WTC11 (cell line): ENCODE measurements at regions not wholly inside any gene's neighbourhood (a gene's known extent, or its start where the extent isn't known, plus 50 kb on each side); places are given as distances from the start of the nearest gene placed in this dataset.

Experiments used
- CBFB ChIP-seq: sonication (generic); formaldehyde crosslinking; IDR thresholded peaks from 2 replicates; pipeline ENCODE4 v1.8.1; 2022; ENCODE audit warnings: mild to moderate bottlenecking, low read depth, missing genetic modification reagents
- E2F4 ChIP-seq: sonication (generic); formaldehyde crosslinking; IDR thresholded peaks from 2 replicates; pipeline ENCODE4 v1.8.1; 2022; ENCODE audit warnings: low read depth, mild to moderate bottlenecking, moderate library complexity, missing genetic modification reagents, borderline replicate concordance
- NR2C2 ChIP-seq: sonication (generic); formaldehyde crosslinking; IDR thresholded peaks from 2 replicates; pipeline ENCODE4 v1.8.0; 2022; ENCODE audit warnings: mild to moderate bottlenecking, missing genetic modification reagents
- NR3C1 ChIP-seq: sonication (generic); formaldehyde crosslinking; conservative IDR thresholded peaks from 2 replicates; pipeline ENCODE4 v1.8.1; 2023; ENCODE audit warnings: low read depth, mild to moderate bottlenecking, missing genetic modification reagents
- SMAD3 ChIP-seq: sonication (generic); formaldehyde crosslinking; IDR thresholded peaks from 2 replicates; pipeline ENCODE4 v1.8.0; 2022; ENCODE audit warnings: missing genetic modification reagents, mild to moderate bottlenecking, borderline replicate concordance
- ZNF416 ChIP-seq: fragments of 250-450 bp; sonication (Bioruptor Pico); IDR thresholded peaks from 2 replicates; pipeline ENCODE4 v1.9.0; 2021; ENCODE audit warnings: mild to moderate bottlenecking, inconsistent platforms
- TF ChIP-seq, protein P1 (sequence below): fragments of 200-600 bp; IDR thresholded peaks from 2 replicates; pipeline ENCODE4 v1.8.0; 2022; ENCODE audit warnings: antibody characterized with exemption

GRCh38 chr2:11043245-11043644, 112.0 kb upstream of the SLC66A3 start:
- TF ChIP-seq NR3C1 (CRISPR knock-in tag) (no peak), NR2C2 (CRISPR knock-in tag) (no peak), E2F4 (no peak), CBFB (CRISPR knock-in tag) (no peak), SMAD3 (no peak), ZNF416 (CRISPR knock-in tag) (no peak)
- TF ChIP-seq, protein P1, sequence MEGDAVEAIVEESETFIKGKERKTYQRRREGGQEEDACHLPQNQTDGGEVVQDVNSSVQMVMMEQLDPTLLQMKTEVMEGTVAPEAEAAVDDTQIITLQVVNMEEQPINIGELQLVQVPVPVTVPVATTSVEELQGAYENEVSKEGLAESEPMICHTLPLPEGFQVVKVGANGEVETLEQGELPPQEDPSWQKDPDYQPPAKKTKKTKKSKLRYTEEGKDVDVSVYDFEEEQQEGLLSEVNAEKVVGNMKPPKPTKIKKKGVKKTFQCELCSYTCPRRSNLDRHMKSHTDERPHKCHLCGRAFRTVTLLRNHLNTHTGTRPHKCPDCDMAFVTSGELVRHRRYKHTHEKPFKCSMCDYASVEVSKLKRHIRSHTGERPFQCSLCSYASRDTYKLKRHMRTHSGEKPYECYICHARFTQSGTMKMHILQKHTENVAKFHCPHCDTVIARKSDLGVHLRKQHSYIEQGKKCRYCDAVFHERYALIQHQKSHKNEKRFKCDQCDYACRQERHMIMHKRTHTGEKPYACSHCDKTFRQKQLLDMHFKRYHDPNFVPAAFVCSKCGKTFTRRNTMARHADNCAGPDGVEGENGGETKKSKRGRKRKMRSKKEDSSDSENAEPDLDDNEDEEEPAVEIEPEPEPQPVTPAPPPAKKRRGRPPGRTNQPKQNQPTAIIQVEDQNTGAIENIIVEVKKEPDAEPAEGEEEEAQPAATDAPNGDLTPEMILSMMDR: no peak
